GM10248 (cell line): ENCODE measurements at regions not wholly inside any gene's neighbourhood (a gene's known extent, or its start where the extent isn't known, plus 50 kb on each side); places are given as distances from the start of the nearest gene placed in this dataset.

Source experiments
- CTCF ChIA-PET: fragments of 300-600 bp; sonication (Branson Sonifier 250); formaldehyde crosslinking; extraction: SDS; loops from one replicate; lab custom pipeline; 2021; ENCODE audit warnings: antibody characterized with exemption; lab: Yijun Ruan, JAX
- POLR2A ChIA-PET: fragments of 350-650 bp; sonication (Branson Sonifier 250); formaldehyde crosslinking; extraction: SDS; loops from one replicate; lab custom pipeline; 2020; ENCODE audit warnings: antibody characterized with exemption; lab: Yijun Ruan, JAX
- DNase-seq: peaks from one replicate; pipeline ENCODE4 v3.0.0; 2012; ENCODE audit errors: extremely low spot score
- CTCF ChIP-seq: IDR thresholded peaks from 2 replicates; pipeline ENCODE4 v1.5.1; 2012; ENCODE audit warnings: mild to moderate bottlenecking, low read depth; ENCODE audit errors: extremely low read depth, missing control alignments, control extremely low read depth

DNA sequence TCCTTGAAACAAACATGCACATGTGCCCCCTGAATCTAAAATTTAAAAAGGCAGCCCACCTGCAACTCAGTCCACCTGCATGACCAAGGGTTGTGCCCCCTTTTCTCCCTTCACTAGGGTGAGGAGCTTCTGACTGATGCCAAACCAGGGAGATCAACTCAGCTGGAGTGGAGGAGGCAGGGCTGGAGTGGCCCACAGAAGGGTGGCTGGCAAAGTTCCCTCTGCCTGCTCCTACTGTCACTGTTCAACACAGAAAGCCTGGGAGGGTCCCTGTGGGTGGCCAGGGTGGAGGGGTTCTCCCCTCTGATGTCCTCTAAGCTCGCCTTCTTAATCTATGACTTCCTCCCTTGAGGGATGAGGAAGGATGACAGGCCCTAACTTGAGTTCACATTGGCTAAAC lies 55.7 kb upstream of the ANTXRL start:
- CTCF ChIA-PET: no interaction called here
- POLR2A ChIA-PET: no interaction called here
- DNase-seq: no peak
- no peak for TF ChIP-seq CTCF

DNA sequence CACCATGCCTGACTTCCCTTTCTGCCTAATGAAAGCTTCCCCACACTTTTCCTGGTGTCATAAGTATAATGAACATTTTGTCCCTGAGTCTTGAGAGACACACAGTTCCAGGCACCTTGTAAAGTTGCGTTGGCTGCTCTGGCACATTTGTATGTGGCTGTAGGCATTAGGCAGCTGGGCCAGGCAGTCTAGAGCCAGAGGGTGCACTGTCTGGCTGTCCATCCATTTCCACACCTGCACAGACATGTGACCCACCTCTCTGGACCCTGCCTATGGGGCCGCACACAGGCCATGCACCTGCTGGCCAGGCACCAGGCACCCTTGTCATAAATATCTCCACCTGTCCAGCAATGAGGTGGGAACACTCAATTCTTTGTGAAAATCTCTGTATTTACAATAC lies 54.7 kb upstream of the ANTXRL start:
- ChIA-PET CTCF (no interaction called here), POLR2A (no interaction called here)
- TF ChIP-seq CTCF: no peak
- DNase-seq: no peak

- DNase-seq: no peak
- ChIA-PET POLR2A (no interaction called here), CTCF (no interaction called here)
- no peak for TF ChIP-seq CTCF
Measured at GRCh38 chr10:46232666-46233065, 54.1 kb upstream of the ANTXRL start.

- CTCF ChIA-PET: no interaction called here
- no peak for TF ChIP-seq CTCF
- DNase-seq: no peak
- POLR2A ChIA-PET: no interaction called here
Measured at GRCh38 chr10:46233181-46233580, 53.6 kb upstream of the ANTXRL start.

DNA sequence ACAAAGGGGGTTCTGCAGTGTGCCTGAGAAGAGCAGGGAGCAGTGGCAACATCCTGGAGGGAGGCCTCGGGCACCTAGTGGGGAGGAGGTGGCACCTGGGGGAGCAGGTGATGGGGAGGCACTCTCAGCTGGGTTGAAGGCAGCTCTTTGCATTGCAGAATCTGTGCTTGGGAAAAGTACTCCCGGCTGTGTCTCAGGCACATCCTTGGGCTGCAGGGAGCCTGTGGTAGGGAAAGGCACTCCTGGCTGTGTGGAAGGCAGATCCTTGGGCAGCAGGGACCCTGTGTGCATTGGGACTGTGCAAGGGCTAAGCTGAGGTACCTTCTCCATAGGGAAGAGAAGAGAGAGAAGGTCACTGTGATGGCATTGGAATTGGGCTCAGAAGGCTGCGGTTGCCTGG lies 52.8 kb upstream of the ANTXRL start:
- no peak for TF ChIP-seq CTCF
- POLR2A ChIA-PET: no interaction called here
- no peak for DNase-seq
- CTCF ChIA-PET: no interaction called here

DNA sequence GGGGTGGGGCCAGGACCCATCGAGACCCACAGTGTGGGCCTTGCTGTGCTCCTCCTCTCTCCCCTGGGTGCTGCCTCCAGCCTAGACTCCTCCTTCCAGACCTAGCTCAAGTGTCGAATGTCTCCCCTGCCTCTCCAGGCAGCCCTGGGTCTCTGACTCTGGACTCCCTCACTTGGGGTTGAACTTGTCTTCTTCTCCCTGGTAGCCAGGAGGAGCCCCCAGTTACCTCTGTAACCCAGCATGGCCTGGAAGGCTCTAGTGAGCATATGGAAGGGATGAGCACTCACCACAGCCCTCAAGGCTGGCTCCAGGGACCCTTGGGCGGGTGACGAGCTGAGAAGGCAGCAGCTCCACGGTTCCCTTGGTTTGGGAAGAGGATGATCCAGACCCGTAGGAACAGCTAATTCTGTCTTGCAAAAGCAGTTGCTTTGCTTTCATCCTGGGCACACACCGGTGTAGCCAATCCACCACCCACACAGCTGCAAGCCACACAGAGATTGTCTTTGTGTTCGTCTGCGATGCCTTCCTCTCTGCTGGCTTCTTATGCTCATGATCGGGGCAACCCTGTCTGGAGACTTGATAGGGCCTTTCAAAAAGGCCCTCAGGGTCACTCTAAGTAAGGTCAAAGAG lies 52.3 kb upstream of the ANTXRL start:
- TF ChIP-seq CTCF: no peak
- POLR2A ChIA-PET: no interaction called here
- CTCF ChIA-PET: no interaction called here
- no peak for DNase-seq
